ENCODE measurements at regions not wholly inside any gene's neighbourhood (a gene's known extent, or its start where the extent isn't known, plus 50 kb on each side); places are given as distances from the start of the nearest gene placed in this dataset.

GRCh38 chr4:26074712-26075430 lies 160.9 kb downstream of the SMIM20 start:
- H4K20me1 ChIP-seq (ENCODE audit: low read length): no peaks in the 10 kb centered on the region
- BruUV-seq (replicated peaks): no TSS peak
- peaks cover 34% of the 10 kb centered on the region for H3K4me1 ChIP-seq (ENCODE audit: insufficient read depth, low read length)
- no peaks in the 10 kb centered on the region for H3K9me3 ChIP-seq (ENCODE audit: low read length)
- no peaks in the 10 kb centered on the region for H3K9me2 ChIP-seq (replicated peaks; ENCODE audit: low read length)
- no peaks in the 10 kb centered on the region for H3K27me3 ChIP-seq (ENCODE audit: low read length)
- intact Hi-C loops (cut with micrococcal nuclease): loop anchor here (5.0 kb wide), 1 partner anchor 337 kb away; no protein-coding TSS in a partner anchor
- H3K4me3 ChIP-seq (ENCODE audit: low read length): no peak overlapping the region
- ChIA-PET CTCF (interaction anchor here (0.6 to 0.7 kb wide), 2 partner anchors 149 to 251 kb away, joined by 3 read pairs; no protein-coding TSS in a partner anchor), POLR2A (ENCODE audit: unreplicated experiment) (interaction anchor here (0.5 to 0.6 kb wide), 2 partner anchors 236 to 249 kb away, joined by 3 to 7 read pairs; no protein-coding TSS in a partner anchor)
- H3K79me2 ChIP-seq (ENCODE audit: low read length): no peaks in the 10 kb centered on the region
- no peaks in the 10 kb centered on the region for H3K36me3 ChIP-seq (ENCODE audit: low read depth, low read length)
- H3F3A ChIP-seq (ENCODE audit: low read length, unreplicated experiment): peaks cover 5% of the 10 kb centered on the region
- peak overlapping the region; percentile 86 for H3K27ac ChIP-seq (ENCODE audit: low read length)
- no peak overlapping the region for H3K9ac ChIP-seq (ENCODE audit: low read length)
- ATAC-seq (no peak), DNase-seq (no peak)
- peak overlapping the region; percentile 70 for H3K4me2 ChIP-seq (ENCODE audit: low read length)
- TF ChIP-seq EZH2 (IDR thresholded peaks at IDR 0.05; ENCODE audit: low read length, unreplicated experiment) (no peak), EZH2phosphoT487 (IDR thresholded peaks at IDR 0.05; ENCODE audit: borderline replicate concordance, low read length) (no peak)
- TF ChIP-seq, protein P1, sequence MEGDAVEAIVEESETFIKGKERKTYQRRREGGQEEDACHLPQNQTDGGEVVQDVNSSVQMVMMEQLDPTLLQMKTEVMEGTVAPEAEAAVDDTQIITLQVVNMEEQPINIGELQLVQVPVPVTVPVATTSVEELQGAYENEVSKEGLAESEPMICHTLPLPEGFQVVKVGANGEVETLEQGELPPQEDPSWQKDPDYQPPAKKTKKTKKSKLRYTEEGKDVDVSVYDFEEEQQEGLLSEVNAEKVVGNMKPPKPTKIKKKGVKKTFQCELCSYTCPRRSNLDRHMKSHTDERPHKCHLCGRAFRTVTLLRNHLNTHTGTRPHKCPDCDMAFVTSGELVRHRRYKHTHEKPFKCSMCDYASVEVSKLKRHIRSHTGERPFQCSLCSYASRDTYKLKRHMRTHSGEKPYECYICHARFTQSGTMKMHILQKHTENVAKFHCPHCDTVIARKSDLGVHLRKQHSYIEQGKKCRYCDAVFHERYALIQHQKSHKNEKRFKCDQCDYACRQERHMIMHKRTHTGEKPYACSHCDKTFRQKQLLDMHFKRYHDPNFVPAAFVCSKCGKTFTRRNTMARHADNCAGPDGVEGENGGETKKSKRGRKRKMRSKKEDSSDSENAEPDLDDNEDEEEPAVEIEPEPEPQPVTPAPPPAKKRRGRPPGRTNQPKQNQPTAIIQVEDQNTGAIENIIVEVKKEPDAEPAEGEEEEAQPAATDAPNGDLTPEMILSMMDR (conservative IDR thresholded peaks at IDR 0.05; ENCODE audit: low read depth, low read length): no peak
- no peak overlapping the region for H2AFZ ChIP-seq (ENCODE audit: low read length)

- H3K4me2 ChIP-seq (ENCODE audit: low read length): peak overlapping the region; percentile 70
- no peaks in the 10 kb centered on the region for H3K79me2 ChIP-seq (ENCODE audit: low read length)
- H3F3A ChIP-seq (ENCODE audit: low read length, unreplicated experiment): peaks cover 5% of the 10 kb centered on the region
- H3K9me3 ChIP-seq (ENCODE audit: low read length): no peaks in the 10 kb centered on the region
- ChIA-PET CTCF (no interaction called here), POLR2A (ENCODE audit: unreplicated experiment) (interaction anchor here (0.6 kb wide), 2 partner anchors 163 to 236 kb away, joined by 3 read pairs; no protein-coding TSS in a partner anchor)
- H3K9me2 ChIP-seq (replicated peaks; ENCODE audit: low read length): no peaks in the 10 kb centered on the region
- H3K27me3 ChIP-seq (ENCODE audit: low read length): no peaks in the 10 kb centered on the region
- intact Hi-C loops (cut with micrococcal nuclease): loop anchor here (5.0 kb wide), 1 partner anchor 337 kb away; no protein-coding TSS in a partner anchor
- H3K4me3 ChIP-seq (ENCODE audit: low read length): peak overlapping the region; percentile 35; the same call in 1 of the 2 replicates
- DNase-seq (peak; percentile 71), ATAC-seq (peak; percentile 55)
- H3K36me3 ChIP-seq (ENCODE audit: low read depth, low read length): no peaks in the 10 kb centered on the region
- H4K20me1 ChIP-seq (ENCODE audit: low read length): no peaks in the 10 kb centered on the region
- H3K4me1 ChIP-seq (ENCODE audit: insufficient read depth, low read length): peaks cover 34% of the 10 kb centered on the region
- H3K9ac ChIP-seq (ENCODE audit: low read length): no peak overlapping the region
- TF ChIP-seq, protein P1 (conservative IDR thresholded peaks at IDR 0.05; ENCODE audit: low read depth, low read length): no peak
- no peak for TF ChIP-seq EZH2 (IDR thresholded peaks at IDR 0.05; ENCODE audit: low read length, unreplicated experiment)
- TF ChIP-seq EZH2phosphoT487 (IDR thresholded peaks at IDR 0.05; ENCODE audit: borderline replicate concordance, low read length): no peak
- BruUV-seq (replicated peaks): no TSS peak
- H2AFZ ChIP-seq (ENCODE audit: low read length): no peak overlapping the region
- H3K27ac ChIP-seq (ENCODE audit: low read length): peak overlapping the region; percentile 86
Observed at GRCh38 chr4:26075583-26075982, 161.6 kb downstream of the SMIM20 start.

Measured in PC-3 (cell line).